ENCODE measurements at regions not wholly inside any gene's neighbourhood (a gene's known extent, or its start where the extent isn't known, plus 50 kb on each side); places are given as distances from the start of the nearest gene placed in this dataset.

DNA sequence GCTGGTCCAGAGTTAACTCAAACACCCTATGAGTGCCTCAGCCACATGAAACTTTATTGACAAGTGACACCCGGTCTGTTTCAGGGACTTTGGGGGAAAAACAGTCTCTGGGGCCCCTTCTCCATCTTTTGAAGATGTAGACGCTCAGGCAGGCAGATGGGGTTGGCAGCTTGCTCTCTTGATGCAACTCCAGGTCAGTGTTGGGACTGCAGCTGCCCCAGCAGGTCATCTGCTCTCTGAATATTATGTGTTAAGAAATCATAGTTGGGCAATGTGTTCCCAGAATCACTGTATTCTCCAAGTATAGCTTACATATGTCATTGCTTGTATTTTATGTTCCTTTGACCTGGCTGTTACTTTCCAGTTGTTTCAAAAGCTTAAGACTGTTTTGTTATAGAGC, 544.9 kb upstream of the MGMT start:
- H3K27me3 Mint-ChIP-seq (ENCODE audit: low read depth, poor library complexity) = peaks cover 9% of the 10 kb centered on the region
- DNase-seq = no peak
- no peak overlapping the region for H3K4me3 Mint-ChIP-seq
- no peak overlapping the region for H3K27ac Mint-ChIP-seq
- H3K9me3 Mint-ChIP-seq = peaks cover 4% of the 10 kb centered on the region
- TF ChIP-seq, protein P1, sequence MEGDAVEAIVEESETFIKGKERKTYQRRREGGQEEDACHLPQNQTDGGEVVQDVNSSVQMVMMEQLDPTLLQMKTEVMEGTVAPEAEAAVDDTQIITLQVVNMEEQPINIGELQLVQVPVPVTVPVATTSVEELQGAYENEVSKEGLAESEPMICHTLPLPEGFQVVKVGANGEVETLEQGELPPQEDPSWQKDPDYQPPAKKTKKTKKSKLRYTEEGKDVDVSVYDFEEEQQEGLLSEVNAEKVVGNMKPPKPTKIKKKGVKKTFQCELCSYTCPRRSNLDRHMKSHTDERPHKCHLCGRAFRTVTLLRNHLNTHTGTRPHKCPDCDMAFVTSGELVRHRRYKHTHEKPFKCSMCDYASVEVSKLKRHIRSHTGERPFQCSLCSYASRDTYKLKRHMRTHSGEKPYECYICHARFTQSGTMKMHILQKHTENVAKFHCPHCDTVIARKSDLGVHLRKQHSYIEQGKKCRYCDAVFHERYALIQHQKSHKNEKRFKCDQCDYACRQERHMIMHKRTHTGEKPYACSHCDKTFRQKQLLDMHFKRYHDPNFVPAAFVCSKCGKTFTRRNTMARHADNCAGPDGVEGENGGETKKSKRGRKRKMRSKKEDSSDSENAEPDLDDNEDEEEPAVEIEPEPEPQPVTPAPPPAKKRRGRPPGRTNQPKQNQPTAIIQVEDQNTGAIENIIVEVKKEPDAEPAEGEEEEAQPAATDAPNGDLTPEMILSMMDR (IDR thresholded peaks at IDR 0.05) = no peak
- no peaks in the 10 kb centered on the region for H3K36me3 Mint-ChIP-seq (ENCODE audit: low read depth)
- H3K4me1 Mint-ChIP-seq = peaks cover 25% of the 10 kb centered on the region

GRCh38 chr10:128922619-128923196, 544.3 kb upstream of the MGMT start:
- no peak overlapping the region for H3K4me3 Mint-ChIP-seq
- H3K9me3 Mint-ChIP-seq = peaks cover 4% of the 10 kb centered on the region
- no peaks in the 10 kb centered on the region for H3K36me3 Mint-ChIP-seq (ENCODE audit: low read depth)
- peaks cover 30% of the 10 kb centered on the region for H3K4me1 Mint-ChIP-seq
- H3K27ac Mint-ChIP-seq = no peak overlapping the region
- H3K27me3 Mint-ChIP-seq (ENCODE audit: low read depth, poor library complexity) = peaks cover 9% of the 10 kb centered on the region
- TF ChIP-seq, protein P1 (IDR thresholded peaks at IDR 0.05) = no peak
- peak; percentile 39 for DNase-seq

DNA sequence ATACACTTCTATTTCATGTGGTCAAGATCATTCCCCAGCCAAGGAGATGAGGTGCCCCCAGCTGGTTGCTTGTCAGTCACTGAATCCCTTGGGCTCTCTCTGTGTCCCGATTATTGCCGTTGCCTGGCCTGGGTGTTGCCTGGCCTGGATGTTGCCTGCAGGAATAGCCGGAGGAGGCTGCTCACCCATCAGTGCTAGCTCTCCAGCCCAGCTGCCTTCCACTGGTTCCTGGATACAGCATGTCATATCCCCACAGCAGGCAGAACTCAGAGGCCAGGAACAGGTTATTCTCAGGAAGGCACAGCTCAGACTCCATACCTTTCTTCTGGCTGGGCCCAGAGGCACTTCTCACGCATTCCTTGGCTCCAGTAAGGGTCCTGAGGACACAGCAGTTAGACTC, 542.1 kb upstream of the MGMT start:
- no peaks in the 10 kb centered on the region for H3K36me3 Mint-ChIP-seq (ENCODE audit: low read depth)

GRCh38 chr10:128926711-128927110, 540.3 kb upstream of the MGMT start:
- Mint-ChIP-seq H3K4me3 (no peak overlapping the region), H3K36me3 (ENCODE audit: low read depth) (no peaks in the 10 kb centered on the region), H3K9me3 (no peaks in the 10 kb centered on the region), H3K27ac (peak overlapping the region; percentile 57), H3K27me3 (ENCODE audit: low read depth, poor library complexity) (peaks cover 6% of the 10 kb centered on the region), H3K4me1 (peaks cover 44% of the 10 kb centered on the region)
- TF ChIP-seq, protein P1 (IDR thresholded peaks at IDR 0.05) = no peak
- no peak for DNase-seq

More for the DNA sequence above, 542.1 kb upstream of the MGMT start:
- no peak overlapping the region for H3K4me3 Mint-ChIP-seq
- peaks cover 4% of the 10 kb centered on the region for H3K27me3 Mint-ChIP-seq (ENCODE audit: low read depth, poor library complexity)
- H3K9me3 Mint-ChIP-seq = no peaks in the 10 kb centered on the region
- H3K4me1 Mint-ChIP-seq = peaks cover 40% of the 10 kb centered on the region
- TF ChIP-seq, protein P1 (IDR thresholded peaks at IDR 0.05) = no peak
- no peak overlapping the region for H3K27ac Mint-ChIP-seq
- DNase-seq = no peak

DNA sequence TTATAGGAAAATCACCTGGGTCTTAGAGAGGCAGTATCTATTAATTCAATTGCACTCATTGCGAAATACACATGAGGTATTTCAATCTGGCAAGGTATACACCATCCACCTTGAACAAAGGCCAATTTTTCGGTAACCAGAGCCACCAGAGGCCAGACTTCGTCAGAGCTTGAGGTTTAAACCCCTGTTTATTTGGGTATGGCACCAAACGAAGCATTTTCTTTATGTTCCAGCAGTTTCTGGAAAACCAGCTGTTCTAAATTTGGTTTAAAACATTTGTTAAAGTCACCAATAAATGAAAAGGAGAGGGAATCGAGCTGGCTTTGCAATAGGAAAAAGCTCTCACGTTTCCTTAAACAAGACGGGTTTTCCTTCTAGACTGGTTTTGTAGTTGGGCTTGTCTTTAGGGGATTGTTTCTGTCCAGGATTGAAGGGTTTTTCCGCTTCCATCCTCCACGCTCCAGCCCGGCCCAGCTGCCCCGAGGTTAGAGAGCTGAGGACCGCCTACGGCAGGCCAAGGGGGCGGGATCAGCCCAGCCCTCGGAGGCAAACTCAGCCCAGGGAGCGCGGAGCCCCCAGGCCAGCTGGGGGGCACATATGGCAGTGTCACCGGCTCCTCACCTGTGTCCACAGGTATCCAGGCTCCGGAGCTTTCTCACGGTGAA, 539.4 kb upstream of the MGMT start:
- H3K4me1 Mint-ChIP-seq = peaks cover 43% of the 10 kb centered on the region
- H3K9me3 Mint-ChIP-seq = no peaks in the 10 kb centered on the region
- TF ChIP-seq, protein P1 (IDR thresholded peaks at IDR 0.05) = no peak
- no peak for DNase-seq
- peaks cover 4% of the 10 kb centered on the region for H3K27me3 Mint-ChIP-seq (ENCODE audit: low read depth, poor library complexity)
- H3K4me3 Mint-ChIP-seq = no peak overlapping the region
- peak overlapping the region; percentile 48 for H3K27ac Mint-ChIP-seq
- H3K36me3 Mint-ChIP-seq (ENCODE audit: low read depth) = no peaks in the 10 kb centered on the region
